ENCODE measurements at regions not wholly inside any gene's neighbourhood (a gene's known extent, or its start where the extent isn't known, plus 50 kb on each side); places are given as distances from the start of the nearest gene placed in this dataset.

- TF ChIP-seq EZH2 (IDR thresholded peaks at IDR 0.05; ENCODE audit: borderline replicate concordance) (no peak), EZH2phosphoT487 (IDR thresholded peaks at IDR 0.05; ENCODE audit: low read depth, severe bottlenecking, unreplicated experiment) (no peak)
- TF ChIP-seq, protein P1, sequence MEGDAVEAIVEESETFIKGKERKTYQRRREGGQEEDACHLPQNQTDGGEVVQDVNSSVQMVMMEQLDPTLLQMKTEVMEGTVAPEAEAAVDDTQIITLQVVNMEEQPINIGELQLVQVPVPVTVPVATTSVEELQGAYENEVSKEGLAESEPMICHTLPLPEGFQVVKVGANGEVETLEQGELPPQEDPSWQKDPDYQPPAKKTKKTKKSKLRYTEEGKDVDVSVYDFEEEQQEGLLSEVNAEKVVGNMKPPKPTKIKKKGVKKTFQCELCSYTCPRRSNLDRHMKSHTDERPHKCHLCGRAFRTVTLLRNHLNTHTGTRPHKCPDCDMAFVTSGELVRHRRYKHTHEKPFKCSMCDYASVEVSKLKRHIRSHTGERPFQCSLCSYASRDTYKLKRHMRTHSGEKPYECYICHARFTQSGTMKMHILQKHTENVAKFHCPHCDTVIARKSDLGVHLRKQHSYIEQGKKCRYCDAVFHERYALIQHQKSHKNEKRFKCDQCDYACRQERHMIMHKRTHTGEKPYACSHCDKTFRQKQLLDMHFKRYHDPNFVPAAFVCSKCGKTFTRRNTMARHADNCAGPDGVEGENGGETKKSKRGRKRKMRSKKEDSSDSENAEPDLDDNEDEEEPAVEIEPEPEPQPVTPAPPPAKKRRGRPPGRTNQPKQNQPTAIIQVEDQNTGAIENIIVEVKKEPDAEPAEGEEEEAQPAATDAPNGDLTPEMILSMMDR (IDR thresholded peaks at IDR 0.05; ENCODE audit: poor library complexity): no peak
Observed at GRCh38 chr11:114827736-114828135, 149.4 kb downstream of the NXPE2 start.
